HepG2 (cell line): ENCODE measurements at regions not wholly inside any gene's neighbourhood (a gene's known extent, or its start where the extent isn't known, plus 50 kb on each side); places are given as distances from the start of the nearest gene placed in this dataset.

Experiments
- CTCF ChIP-seq: sonication (generic); formaldehyde crosslinking; IDR thresholded peaks from 2 replicates; pipeline ENCODE4 v1.5.0; 2020; ENCODE audit warnings: mild to moderate bottlenecking, missing genetic modification reagents, moderate library complexity
- MTA3 ChIP-seq: sonication (generic); formaldehyde crosslinking; IDR thresholded peaks from 2 replicates; pipeline ENCODE4 v1.4.0; 2020; ENCODE audit warnings: missing genetic modification reagents
- ZFX ChIP-seq: sonication (generic); formaldehyde crosslinking; IDR thresholded peaks from 2 replicates; pipeline ENCODE4 v1.4.0; 2020; ENCODE audit warnings: mild to moderate bottlenecking, low read depth, missing genetic modification reagents, moderate library complexity
- ZHX1 ChIP-seq: sonication (generic); formaldehyde crosslinking; IDR thresholded peaks from 2 replicates; pipeline ENCODE4 v1.8.1; 2022; ENCODE audit warnings: low read depth, mild to moderate bottlenecking, missing genetic modification reagents
- ZNF251 ChIP-seq: sonication (generic); formaldehyde crosslinking; IDR thresholded peaks from 2 replicates; pipeline ENCODE4 v1.9.0; 2021; ENCODE audit warnings: mild to moderate bottlenecking, missing genetic modification reagents
- ZNF616 ChIP-seq: sonication (generic); formaldehyde crosslinking; IDR thresholded peaks from 2 replicates; pipeline ENCODE4 v1.5.0; 2020; ENCODE audit warnings: low read depth, mild to moderate bottlenecking, missing genetic modification reagents

- TF ChIP-seq ZHX1 (CRISPR knock-in tag) (no peak), ZFX (CRISPR knock-in tag) (no peak), ZNF616 (CRISPR knock-in tag) (no peak), ZNF251 (no peak), MTA3 (no peak), CTCF (CRISPR knock-in tag) (no peak)
Measured at GRCh38 chr13:30047154-30047874, 196.9 kb upstream of the UBL3 start.
